Stimulated activated CD4-positive, alpha-beta T cell treated with anti-CD3 and anti-CD28 coated beads, Interleukin-1b, Interleukin-23, amount 100 ng/mL, for 24 hours (primary cell): ENCODE measurements at regions not wholly inside any gene's neighbourhood (a gene's known extent, or its start where the extent isn't known, plus 50 kb on each side); places are given as distances from the start of the nearest gene placed in this dataset.

ENCODE experiments used
- DNase-seq, 4 experiments: peaks; one replicate each; pipeline ENCODE4 v3.0.0-alpha.2; 2020; ENCODE audit warnings: low read depth in 4 of 4, low spot score in 1 of 4

DNA sequence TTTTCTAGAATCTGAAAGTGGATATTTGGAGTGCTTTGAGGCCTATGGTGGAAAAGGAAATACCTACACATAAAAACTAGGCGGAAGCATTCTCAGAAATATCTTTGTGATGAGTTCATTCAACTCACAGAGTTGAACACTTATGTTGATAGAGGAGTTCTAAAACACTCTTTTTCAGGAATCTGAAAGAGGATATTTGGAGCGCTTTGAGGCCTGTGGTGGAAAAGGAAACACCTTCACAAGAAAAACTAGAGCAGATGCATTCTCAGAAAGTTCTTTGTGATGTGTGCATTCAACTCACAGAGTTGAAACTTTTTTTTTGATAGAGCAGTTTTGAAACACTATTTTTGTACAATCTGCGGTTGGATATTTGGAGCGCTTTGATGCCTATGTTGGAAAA is 1250.0 kb upstream of the DEFB115 start:
- DNase-seq = peak in 1 of 4 experiments; percentile 2
